ENCODE measurements at regions not wholly inside any gene's neighbourhood (a gene's known extent, or its start where the extent isn't known, plus 50 kb on each side); places are given as distances from the start of the nearest gene placed in this dataset.

DNA sequence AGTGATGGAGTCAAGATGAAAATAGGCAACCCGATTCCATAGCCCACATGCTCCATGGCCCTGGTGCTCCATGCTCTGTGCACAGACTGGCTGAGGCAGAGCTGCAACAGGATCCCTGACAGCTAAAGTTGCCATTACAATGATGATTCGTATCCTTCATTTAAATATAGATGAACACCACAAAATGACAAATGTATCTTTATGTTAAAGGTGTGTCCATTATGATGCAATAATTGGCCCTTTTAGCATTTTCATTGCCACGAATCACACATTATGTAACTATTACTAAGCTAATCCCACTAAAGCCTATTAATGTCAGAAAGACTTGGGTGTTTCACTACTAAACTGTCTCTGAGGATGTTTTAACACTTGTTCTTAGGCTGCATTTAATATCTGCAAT is 270.2 kb upstream of the THBS1 start:
- in situ Hi-C loops (cut with HindIII; ENCODE audit: low pct_unique_long_range_greater_than_20kb, low sequenced_read_pairs): no loop called here
- DNase-seq (ENCODE audit: low read depth): no peak

DNA sequence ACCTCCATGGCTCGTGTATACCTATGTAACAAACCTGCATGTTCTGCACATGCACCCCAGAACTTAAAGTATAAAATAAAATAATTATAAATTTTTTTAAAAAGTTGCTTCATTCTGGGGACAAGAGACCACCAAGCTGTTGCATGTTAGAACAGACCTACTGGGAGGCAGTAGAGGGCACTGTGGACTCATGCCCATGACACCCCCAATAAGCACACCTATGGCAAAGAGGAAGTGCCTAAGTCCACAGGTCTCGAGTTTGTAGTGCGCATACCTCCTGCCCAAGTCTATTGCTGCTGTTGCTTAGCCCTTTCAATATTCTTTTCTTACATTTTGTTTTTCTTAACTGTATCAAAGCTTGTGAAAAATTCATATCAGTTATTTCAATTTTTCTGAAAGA is 267.9 kb upstream of the THBS1 start:
- DNase-seq (ENCODE audit: low read depth): no peak
- in situ Hi-C loops (cut with HindIII; ENCODE audit: low pct_unique_long_range_greater_than_20kb, low sequenced_read_pairs): no loop called here

DNA sequence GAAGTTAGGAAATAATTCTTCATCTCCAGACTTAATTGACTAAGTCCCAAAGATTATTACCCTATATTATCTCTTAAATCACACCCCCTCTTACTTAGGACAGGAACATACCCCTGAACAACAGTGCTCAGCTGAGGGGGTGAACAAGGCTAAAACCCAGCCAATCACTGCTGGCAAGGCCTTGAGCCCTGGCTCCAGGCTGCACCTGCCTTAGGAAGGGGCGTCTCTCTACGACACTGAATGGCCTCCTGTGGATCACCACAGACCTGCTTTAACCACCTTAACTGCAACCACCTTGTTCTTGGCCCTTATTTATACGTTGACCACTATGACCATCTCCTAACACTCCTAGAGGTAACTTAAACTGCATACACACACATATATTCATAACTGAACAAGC is 267.4 kb upstream of the THBS1 start:
- in situ Hi-C loops (cut with HindIII; ENCODE audit: low pct_unique_long_range_greater_than_20kb, low sequenced_read_pairs): no loop called here
- DNase-seq (ENCODE audit: low read depth): no peak

DNA sequence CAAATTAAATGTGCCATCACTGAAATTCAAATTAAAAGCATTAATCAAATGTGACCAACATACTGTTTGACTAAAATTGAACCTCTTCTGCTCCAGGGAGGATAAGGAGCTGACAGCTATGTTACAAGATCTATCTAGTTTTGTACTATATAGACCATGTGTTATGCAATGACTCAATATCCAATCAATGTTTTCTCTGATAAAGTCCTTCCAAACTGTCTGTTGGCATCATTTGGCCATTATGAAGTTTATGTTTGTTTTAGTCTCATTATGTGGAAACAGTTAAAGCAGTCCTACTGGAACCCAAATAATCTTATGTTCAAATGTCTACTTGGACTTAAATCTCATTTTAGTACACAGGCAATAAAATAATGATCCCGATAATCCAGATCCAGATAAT is 267.0 kb upstream of the THBS1 start:
- in situ Hi-C loops (cut with HindIII; ENCODE audit: low pct_unique_long_range_greater_than_20kb, low sequenced_read_pairs): no loop called here
- no peak for DNase-seq (ENCODE audit: low read depth)

DNA sequence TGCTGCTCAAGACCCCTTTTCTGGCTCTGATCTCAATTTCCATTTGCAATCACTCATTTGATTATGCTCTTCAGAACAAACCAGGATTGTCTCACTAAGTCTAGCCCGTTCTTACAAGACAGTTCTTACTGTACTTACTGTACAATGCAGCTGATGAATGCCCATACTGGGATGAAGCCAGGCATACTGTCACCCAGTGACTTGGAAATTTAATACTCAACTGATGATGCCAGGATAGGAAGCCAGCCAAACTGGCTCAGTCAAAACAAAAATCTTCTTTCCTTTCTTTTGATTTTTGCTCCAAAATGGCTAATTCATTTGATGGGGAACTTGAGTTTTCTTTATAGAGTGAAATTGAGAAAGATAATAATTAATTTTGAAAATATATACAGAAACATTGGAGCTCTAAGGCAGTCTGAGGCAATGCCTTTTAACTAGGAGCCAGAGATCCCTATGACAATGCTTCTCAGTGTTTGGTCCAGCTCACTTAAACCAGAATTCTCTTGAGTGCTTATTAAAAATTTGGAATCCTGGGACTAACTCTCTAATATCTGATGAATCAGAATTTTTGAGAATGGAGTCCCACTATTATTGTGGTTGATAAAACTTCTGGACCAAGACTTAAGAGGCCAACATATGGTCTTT is 265.6 kb upstream of the THBS1 start:
- no peak for DNase-seq (ENCODE audit: low read depth)
- in situ Hi-C loops (cut with HindIII; ENCODE audit: low pct_unique_long_range_greater_than_20kb, low sequenced_read_pairs): no loop called here

DNA sequence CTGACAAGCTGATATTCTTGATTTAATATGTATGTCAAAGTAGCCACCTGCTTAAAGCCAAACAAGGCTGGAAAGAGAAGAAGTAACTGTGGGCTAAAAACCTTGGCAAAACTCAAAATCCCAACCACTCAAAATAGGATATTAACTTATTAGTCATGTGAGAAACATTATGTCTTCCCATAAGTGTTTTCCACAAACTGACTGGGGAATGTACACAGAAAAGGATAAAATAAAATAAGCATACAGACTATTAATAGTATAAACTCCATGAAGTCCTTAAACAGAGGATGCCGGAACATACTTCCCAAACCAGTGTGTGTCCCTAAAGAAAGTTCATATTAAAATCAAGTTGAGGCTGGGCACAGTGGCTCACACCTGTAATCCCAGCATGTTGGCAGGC is 263.7 kb upstream of the THBS1 start:
- in situ Hi-C loops (cut with HindIII; ENCODE audit: low pct_unique_long_range_greater_than_20kb, low sequenced_read_pairs): no loop called here
- no peak for DNase-seq (ENCODE audit: low read depth)

DNA sequence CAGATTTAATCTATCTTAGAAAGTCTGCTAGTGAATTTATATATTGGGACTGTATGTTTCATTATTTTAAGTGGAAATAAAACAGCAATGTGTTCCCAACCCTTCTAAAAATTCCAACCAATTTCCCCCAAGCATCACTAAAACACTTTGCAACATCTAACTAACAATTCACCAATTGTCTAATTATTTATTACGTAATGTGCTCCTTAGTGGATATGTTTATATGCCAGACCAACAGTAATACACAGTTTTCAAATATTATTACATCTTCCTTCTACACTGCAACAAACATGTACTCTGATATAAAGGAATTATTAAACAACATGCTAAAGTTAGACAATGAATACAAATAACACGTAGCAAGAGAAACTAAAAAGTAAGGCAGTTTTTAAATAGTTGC is 262.6 kb upstream of the THBS1 start:
- in situ Hi-C loops (cut with HindIII; ENCODE audit: low pct_unique_long_range_greater_than_20kb, low sequenced_read_pairs): no loop called here
- DNase-seq (ENCODE audit: low read depth): no peak

DNA sequence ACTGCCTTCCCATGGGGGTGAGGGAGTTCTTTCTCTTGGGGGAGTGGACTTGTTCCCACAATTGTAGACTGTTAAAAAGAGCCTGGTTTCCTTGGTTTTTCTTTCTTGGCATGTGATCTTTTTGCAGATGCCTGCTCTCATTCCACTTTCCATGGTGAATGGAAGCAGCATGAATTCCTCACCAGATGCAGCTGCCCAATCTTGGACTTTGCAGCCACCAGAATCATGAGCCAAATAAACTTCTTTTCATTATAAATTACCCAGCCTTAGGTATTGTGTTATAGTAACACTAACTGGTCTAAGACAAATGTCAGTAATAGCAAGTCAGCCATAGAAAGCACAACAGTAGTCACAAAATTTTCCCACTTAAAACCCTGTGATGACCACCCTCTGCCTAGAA is 260.5 kb upstream of the THBS1 start:
- in situ Hi-C loops (cut with HindIII; ENCODE audit: low pct_unique_long_range_greater_than_20kb, low sequenced_read_pairs): no loop called here
- DNase-seq (ENCODE audit: low read depth): no peak

DNA sequence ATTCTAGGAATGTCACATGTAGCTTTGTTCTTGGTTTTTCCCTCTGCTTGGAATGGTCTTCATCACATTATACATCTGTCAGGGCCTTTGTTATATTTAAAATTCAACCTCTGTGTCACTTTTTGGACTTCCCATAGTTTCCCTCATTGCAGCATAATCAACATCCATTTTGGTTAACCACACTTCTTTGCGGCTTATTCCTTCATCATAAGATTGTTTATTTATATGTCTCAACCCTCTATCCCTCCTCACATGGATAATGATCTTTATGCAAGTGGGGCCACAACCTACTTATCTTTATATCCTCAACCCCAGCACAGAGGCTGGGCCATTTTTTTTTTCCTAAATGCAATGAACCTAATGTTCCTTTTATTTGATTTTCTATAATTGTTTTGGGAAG is 260.0 kb upstream of the THBS1 start:
- in situ Hi-C loops (cut with HindIII; ENCODE audit: low pct_unique_long_range_greater_than_20kb, low sequenced_read_pairs): no loop called here
- no peak for DNase-seq (ENCODE audit: low read depth)

DNA sequence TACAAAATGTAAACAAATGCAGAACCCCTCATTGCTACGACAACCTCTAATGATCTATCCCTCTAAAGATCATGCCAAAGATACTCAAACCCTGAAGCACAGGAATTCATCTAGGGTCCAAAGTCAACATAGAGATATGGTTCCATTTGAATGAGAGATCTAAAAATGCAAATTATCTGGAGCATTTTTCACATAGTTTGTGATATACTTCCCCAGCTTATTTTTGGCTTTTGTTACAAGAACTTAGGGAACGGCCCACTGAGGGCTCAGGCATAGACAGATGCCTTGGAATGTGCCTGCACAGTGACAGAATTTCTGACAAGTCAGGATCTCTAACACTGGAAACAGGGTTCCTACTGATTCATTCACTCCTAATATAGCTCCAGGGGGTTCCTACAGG is 258.9 kb upstream of the THBS1 start:
- in situ Hi-C loops (cut with HindIII; ENCODE audit: low pct_unique_long_range_greater_than_20kb, low sequenced_read_pairs): no loop called here
- no peak for DNase-seq (ENCODE audit: low read depth)

DNA sequence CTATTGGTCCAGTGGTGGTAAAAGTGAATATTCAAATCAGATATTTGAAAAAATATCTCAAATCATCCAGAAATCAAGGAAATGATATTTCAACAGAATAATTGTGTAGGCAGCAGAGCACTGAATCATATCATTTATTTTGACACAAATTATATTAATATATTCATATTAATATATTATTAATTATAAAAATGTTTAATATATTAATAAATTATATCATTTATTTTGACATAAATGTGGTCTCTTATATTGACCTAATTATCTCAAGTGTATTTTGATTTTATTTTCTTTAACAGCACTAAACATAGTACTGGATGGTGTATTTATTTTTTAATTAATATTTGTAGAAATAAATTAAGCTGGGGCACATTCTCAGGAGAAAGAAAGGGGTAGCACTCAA is 257.7 kb upstream of the THBS1 start:
- no peak for DNase-seq (ENCODE audit: low read depth)
- in situ Hi-C loops (cut with HindIII; ENCODE audit: low pct_unique_long_range_greater_than_20kb, low sequenced_read_pairs): no loop called here

DNA sequence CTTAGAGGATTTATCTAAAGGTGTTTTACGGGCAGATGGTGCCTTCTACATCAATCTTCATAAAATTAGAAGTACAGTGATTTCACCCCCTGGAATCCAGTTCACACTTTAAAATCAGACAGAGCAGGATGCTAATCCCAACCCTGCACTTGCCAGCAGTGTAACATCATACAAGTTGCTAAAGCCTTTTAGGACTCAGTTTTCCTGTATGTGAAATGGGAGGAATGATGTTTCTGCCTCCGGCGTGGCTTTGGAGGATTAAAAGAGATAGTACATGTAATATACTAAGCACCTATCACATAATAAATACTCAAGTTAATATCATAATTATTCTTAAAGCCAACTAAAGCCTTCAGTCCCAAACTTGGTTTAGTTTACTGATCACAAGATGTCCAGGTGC is 257.2 kb upstream of the THBS1 start:
- no peak for DNase-seq (ENCODE audit: low read depth)
- in situ Hi-C loops (cut with HindIII; ENCODE audit: low pct_unique_long_range_greater_than_20kb, low sequenced_read_pairs): no loop called here

DNA sequence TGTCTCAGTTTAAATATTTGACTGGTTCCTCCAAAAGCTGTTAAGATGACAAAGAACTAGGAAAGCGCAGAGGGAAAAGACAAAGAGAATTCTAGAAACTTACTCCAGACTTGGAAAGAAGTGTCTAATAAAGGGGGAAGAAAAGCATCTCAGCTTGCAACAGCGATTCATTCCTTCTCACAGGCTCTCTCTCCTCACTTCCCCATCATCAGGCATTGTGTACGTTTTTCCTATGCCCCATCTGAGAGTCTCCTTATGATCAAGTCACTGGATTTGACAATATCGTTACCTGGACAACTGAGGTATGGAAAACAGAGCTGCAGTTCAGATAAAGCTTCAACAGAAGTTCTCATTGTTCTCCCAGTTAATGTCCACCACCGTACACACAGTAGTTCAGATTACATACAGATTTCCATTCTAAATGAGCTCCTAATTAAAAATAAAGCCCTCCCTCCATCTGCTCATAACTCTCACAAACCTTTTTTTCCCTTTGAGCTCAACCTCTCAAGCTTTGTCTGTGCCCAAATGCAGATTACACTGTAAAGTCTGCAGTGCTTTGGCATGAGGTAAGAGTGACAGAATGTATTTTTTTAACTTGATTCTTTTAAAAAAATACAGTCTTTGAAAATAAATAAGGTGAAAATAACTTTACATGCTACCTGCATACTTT is 254.4 kb upstream of the THBS1 start:
- in situ Hi-C loops (cut with HindIII; ENCODE audit: low pct_unique_long_range_greater_than_20kb, low sequenced_read_pairs): no loop called here
- no peak for DNase-seq (ENCODE audit: low read depth)

DNA sequence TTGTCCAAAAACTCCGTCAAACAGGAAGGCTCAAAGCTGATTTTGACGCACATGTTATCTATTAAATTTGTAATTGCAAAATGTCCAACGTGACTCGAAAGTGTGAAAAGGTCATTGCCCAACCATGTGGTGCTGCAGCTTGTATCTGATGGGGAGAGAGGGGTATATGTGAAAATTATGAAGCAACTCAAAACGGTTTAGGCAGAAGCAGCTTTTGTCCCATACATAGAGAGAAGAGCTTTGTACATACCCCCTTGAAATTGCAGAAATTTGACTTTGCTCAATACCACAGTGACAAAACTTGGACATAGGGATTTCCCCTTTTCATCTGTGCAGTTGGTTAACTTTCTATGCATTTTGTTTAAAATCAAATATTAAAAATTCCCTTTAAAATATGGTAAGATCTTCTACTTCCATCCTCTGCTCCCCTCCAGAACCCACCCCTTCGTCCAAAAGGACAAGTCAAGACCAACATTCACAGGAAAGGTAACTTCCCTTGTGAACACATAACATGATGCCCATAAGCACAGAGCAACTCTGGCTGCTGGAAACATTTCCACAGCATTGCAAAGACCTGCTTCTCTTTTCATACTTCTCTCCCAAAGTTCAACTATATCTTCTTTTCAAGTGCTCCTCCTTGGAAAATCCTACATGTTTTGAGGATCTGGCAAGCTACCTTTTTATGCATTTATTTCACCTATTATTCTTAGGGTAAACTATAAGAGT is 253.7 kb upstream of the THBS1 start:
- in situ Hi-C loops (cut with HindIII; ENCODE audit: low pct_unique_long_range_greater_than_20kb, low sequenced_read_pairs): no loop called here
- no peak for DNase-seq (ENCODE audit: low read depth)

DNA sequence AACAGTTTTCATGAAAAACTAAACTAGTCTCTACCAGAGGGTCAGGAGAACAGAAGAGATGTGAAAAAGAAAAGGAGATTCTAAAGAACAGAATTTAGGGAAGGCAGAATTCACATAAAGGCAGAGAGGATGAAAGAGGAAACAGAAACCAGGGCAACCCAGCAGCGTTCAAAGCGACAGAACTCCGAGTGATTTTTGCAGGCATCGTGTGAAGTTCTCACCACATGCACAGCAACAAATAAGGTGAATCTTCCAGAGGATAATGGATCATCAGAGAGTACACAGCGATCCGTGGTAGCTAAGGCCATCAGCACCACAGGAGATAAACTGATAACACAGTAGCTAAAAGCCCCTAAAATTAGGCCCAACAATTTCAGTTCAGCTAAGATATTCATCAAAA is 250.8 kb upstream of the THBS1 start:
- in situ Hi-C loops (cut with HindIII; ENCODE audit: low pct_unique_long_range_greater_than_20kb, low sequenced_read_pairs): no loop called here
- DNase-seq (ENCODE audit: low read depth): no peak

DNA sequence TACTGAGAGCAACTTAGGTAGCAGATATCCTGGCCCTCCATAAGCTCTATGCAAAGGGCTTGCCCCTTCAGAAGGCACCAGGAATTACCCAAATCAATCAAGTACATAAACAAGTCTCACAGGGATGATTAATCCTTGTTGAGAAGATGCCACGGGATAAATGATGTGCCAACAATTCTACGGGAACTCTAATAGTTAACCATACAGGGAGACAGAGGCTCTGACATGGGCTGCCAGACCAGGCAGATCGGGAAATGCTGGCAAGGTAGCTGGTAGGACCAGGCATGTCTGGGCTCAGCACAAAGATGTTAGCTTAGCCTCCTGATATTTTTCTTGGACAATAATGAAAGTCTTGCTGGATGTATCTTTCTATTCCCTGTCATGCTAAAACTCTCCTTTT is 249.3 kb upstream of the THBS1 start:
- in situ Hi-C loops (cut with HindIII; ENCODE audit: low pct_unique_long_range_greater_than_20kb, low sequenced_read_pairs): no loop called here
- no peak for DNase-seq (ENCODE audit: low read depth)

DNA sequence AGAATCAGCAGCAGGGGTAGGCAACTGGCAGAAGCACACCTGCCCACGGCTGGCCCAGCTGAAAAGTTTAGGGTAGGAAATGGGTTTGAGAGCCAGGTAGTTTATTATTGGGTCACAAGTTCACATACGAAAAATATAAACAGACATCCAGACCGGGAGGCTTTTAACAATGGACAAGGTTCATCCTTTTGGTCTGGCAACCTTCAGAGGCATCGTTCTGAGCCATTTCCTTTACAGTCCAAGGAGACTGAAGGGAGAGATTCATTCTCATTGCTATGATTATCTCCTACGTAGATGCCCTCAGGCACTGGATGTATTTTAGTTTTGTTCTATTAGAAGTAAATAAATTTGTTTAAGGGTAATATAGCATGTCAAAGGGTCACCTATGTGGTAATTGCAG is 248.0 kb upstream of the THBS1 start:
- no peak for DNase-seq (ENCODE audit: low read depth)
- in situ Hi-C loops (cut with HindIII; ENCODE audit: low pct_unique_long_range_greater_than_20kb, low sequenced_read_pairs): no loop called here

DNA sequence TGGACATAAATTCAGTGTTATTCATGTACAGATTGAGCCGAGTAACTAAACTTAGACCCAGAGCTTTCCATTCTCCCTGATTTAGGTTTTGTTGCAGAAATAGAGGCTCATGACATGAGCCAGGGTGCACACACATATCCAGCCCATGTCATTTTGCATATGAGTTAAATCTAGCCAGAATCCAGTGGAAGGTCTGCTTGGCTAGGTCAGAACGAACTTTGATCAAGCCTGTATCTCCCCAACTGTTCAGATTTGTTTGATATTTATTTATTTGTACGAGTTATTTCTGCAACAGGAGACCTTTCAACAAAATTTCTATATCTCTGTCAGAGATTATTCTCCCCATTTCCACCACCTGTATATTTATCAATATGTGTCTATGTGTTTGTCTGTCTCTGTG is 247.5 kb upstream of the THBS1 start:
- no peak for DNase-seq (ENCODE audit: low read depth)

DNA sequence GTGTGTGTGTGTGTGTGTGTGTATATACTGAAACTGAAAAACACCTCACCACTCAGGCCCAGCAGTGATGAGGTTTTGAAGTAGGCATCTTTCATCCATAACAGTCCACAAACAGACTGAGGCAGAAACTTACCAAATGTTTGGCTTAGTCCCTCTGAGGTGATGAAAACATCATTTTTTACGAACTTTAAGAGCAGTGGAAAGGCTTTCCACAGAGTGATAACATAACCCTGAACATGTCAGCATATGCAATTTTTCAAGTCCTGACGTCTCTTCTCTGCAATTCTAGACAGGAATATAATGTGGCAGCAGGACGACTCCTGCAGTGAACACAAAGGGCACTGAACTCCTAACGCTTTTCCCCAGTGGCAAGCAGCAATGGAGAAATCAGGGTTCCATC is 247.0 kb upstream of the THBS1 start:
- no peak for DNase-seq (ENCODE audit: low read depth)
- in situ Hi-C loops (cut with HindIII; ENCODE audit: low pct_unique_long_range_greater_than_20kb, low sequenced_read_pairs): no loop called here

More for the DNA sequence above, 247.5 kb upstream of the THBS1 start:
- in situ Hi-C loops (cut with HindIII; ENCODE audit: low pct_unique_long_range_greater_than_20kb, low sequenced_read_pairs): no loop called here

DNA sequence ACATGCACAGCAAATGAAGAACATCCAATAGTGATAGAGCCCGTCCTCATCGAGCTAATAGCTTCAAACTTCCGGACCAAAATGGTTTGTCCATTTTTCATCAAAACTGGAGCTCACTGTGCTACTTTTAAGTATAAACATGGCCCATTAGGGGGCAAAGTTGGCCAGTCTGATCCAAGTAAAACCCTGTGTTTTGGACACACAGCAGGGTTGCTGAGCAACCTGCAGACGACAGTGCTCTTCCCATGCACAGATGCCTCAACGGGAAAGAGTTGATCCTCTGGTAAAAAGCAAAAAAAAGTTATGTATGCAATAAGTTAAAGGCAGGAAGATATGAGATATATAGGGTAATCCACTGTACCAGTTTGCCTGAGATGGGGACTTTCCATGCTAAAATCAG is 244.0 kb upstream of the THBS1 start:
- DNase-seq (ENCODE audit: low read depth): no peak
- in situ Hi-C loops (cut with HindIII; ENCODE audit: low pct_unique_long_range_greater_than_20kb, low sequenced_read_pairs): no loop called here
